ENCODE measurements at regions not wholly inside any gene's neighbourhood (a gene's known extent, or its start where the extent isn't known, plus 50 kb on each side); places are given as distances from the start of the nearest gene placed in this dataset.

DNA sequence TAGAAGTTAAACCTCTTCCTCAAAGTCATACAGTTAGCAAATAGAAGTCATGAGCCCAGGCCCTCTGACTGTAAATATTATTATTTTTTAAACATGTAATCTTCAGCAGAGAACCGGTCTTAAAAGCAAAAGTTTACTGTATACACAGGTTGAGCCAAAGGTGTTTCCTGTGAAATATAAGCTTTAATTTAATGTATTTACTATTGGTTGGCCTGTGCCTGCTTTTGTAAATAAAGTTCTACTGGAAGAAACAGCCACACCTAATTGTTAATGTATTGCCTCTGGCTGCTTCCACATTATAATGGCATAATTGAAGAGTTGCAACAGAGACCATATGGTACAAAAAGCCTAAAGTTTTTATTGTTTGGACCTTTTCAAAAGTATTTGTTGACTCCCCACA lies 61.0 kb upstream of the PRDM8 start:
- CTCF ChIA-PET (ENCODE audit: partially characterized antibody) = interaction anchor here (0.6 to 1.4 kb wide), 2 partner anchors 10 to 63 kb away, joined by 3 to 7 read pairs; no protein-coding TSS in a partner anchor
- no peaks in the 10 kb centered on the region for H3K4me1 ChIP-seq (replicated peaks in 1 of 4; ENCODE audit: control insufficient read depth in 3 of 4, insufficient read depth in 4 of 4, low read length in 3 of 4)

More for the DNA sequence above, 61.0 kb upstream of the PRDM8 start:
- Histone ChIP-seq H3K18ac (ENCODE audit: extremely low read depth, low read length) (no peak overlapping the region), H3K9me3 (ENCODE audit: insufficient read depth in 2 of 2, low read depth in 1 of 2, low read length in 1 of 2) (no peaks in the 10 kb centered on the region), H3K27me3 (replicated peaks in 1 of 4; ENCODE audit: control insufficient read depth in 3 of 4, extremely low read depth in 1 of 4, insufficient read depth in 3 of 4, low read length in 3 of 4) (no peaks in the 10 kb centered on the region), H3K27ac (ENCODE audit: low read depth, low read length) (no peak overlapping the region), H3K4me2 (ENCODE audit: insufficient read depth in 1 of 2, low read depth in 2 of 2, low read length in 2 of 2) (no peak overlapping the region), H2BK120ac (replicated peaks; ENCODE audit: low read depth, low read length) (no peak overlapping the region), H3K79me1 (ENCODE audit: low read depth, low read length) (no peaks in the 10 kb centered on the region), H3K79me2 (ENCODE audit: control insufficient read depth in 1 of 2, insufficient read depth in 2 of 2, low read length in 2 of 2) (no peaks in the 10 kb centered on the region), H3K4me3 (ENCODE audit: extremely low read depth in 1 of 4, insufficient read depth in 2 of 4, low read depth in 3 of 4, low read length in 4 of 4) (no peak overlapping the region), H2BK5ac (ENCODE audit: low read depth, low read length) (no peak overlapping the region), H3K56ac (replicated peaks; ENCODE audit: insufficient read length, low read depth, low read length) (no peak overlapping the region), H3K9ac (replicated peaks in 1 of 4; ENCODE audit: extremely low read depth in 1 of 4, low read depth in 3 of 4, low read length in 3 of 4) (no peak overlapping the region), H3K4ac (replicated peaks; ENCODE audit: insufficient read length, low read depth, low read length) (no peak overlapping the region), H3K14ac (ENCODE audit: insufficient read length) (no peak overlapping the region), H4K20me1 (replicated peaks in 1 of 2; ENCODE audit: control insufficient read depth in 1 of 2, insufficient read depth in 2 of 2, low read length in 2 of 2) (no peaks in the 10 kb centered on the region), H3K23ac (ENCODE audit: insufficient read length) (no peak overlapping the region), H4K91ac (replicated peaks; ENCODE audit: insufficient read length, low read length) (no peak overlapping the region), H2AK5ac (ENCODE audit: low read depth, low read length) (no peak overlapping the region), H2BK15ac (ENCODE audit: low read length) (no peak overlapping the region), H4K5ac (ENCODE audit: insufficient read length, low read depth, low read length) (no peak overlapping the region), H3K36me3 (ENCODE audit: control insufficient read depth in 2 of 4, insufficient read depth in 4 of 4, low read length in 3 of 4) (no peaks in the 10 kb centered on the region), H3K23me2 (ENCODE audit: low read depth, low read length) (no peaks in the 10 kb centered on the region), H2BK20ac (ENCODE audit: low read length) (no peak overlapping the region), H4K8ac (ENCODE audit: extremely low read depth, insufficient read depth, low read length) (no peak overlapping the region), H2BK12ac (ENCODE audit: low read depth, low read length) (no peak overlapping the region), H2AFZ (ENCODE audit: low read length) (no peak overlapping the region)
- TF ChIP-seq JUN (IDR thresholded peaks at IDR 0.05; ENCODE audit: low read depth, low read length) = no peak
- TF ChIP-seq CHD2 (IDR thresholded peaks at IDR 0.05; ENCODE audit: low read length) = no peak
- FAIRE-seq = no peak
- WGBS, 2 experiments (ENCODE audit: extremely low coverage in 1 of 2, insufficient coverage in 1 of 2, insufficient read length in 1 of 2, insufficient replicate concordance in 2 of 2, low coverage in 1 of 2, low lambda C conversion rate in 2 of 2, missing lambda C conversion rate in 1 of 2) = 87% methylated on average over 1 of the region's 1 CpG; no CpG with 5 or more reads in 1 of the 2 experiments
- DNase-seq (ENCODE audit: low read depth in 1 of 2, low spot score in 2 of 2) = no peak
- POLR2A ChIA-PET (ENCODE audit: partially characterized antibody) = no interaction called here
